IPS DF 4.7 (cell line): ENCODE measurements at regions not wholly inside any gene's neighbourhood (a gene's known extent, or its start where the extent isn't known, plus 50 kb on each side); places are given as distances from the start of the nearest gene placed in this dataset.
"Not testable (repeated sequence)": the region's sequence is repeated elsewhere in the genome, so short reads cannot be mapped to it uniquely, and the experiment has no call there.

Source experiments
- DNase-seq: peaks from one replicate; pipeline ENCODE4 v3.0.0-alpha.2; 2013; ENCODE audit warnings: low spot score; ENCODE audit errors: extremely low read depth

GRCh38 chr4:114249561-114249960 is 270.1 kb upstream of the ARSJ start:
- DNase-seq: no peak

GRCh38 chr4:114249976-114250375 is 270.5 kb upstream of the ARSJ start:
- no peak for DNase-seq

- no peak for DNase-seq
Measured at GRCh38 chr4:114250439-114250891, 271.0 kb upstream of the ARSJ start.

- DNase-seq: no peak
Measured at GRCh38 chr4:114251020-114251419, 271.6 kb upstream of the ARSJ start.

- DNase-seq: no peak
Measured at GRCh38 chr4:114252499-114252898, 273.1 kb upstream of the ARSJ start.

GRCh38 chr4:114257501-114257900 is 278.1 kb upstream of the ARSJ start:
- no peak for DNase-seq

GRCh38 chr4:114262421-114262820 is 283.0 kb upstream of the ARSJ start:
- not testable (repeated sequence) for DNase-seq

GRCh38 chr4:114263233-114263632 is 283.8 kb upstream of the ARSJ start:
- no peak for DNase-seq

GRCh38 chr4:114264452-114264851 is 285.0 kb upstream of the ARSJ start:
- no peak for DNase-seq

GRCh38 chr4:114264877-114265291 is 285.4 kb upstream of the ARSJ start:
- no peak for DNase-seq

- DNase-seq: no peak
Measured at GRCh38 chr4:114265342-114265741, 285.9 kb upstream of the ARSJ start.

GRCh38 chr4:114267976-114268375 is 288.5 kb upstream of the ARSJ start:
- DNase-seq: no peak

GRCh38 chr4:114271031-114271430 is 291.6 kb upstream of the ARSJ start:
- no peak for DNase-seq

GRCh38 chr4:114272226-114272625 is 292.8 kb upstream of the ARSJ start:
- DNase-seq: no peak

- no peak for DNase-seq
Measured at GRCh38 chr4:114273238-114273637, 293.8 kb upstream of the ARSJ start.

- DNase-seq: no peak
Measured at GRCh38 chr4:114277690-114278089, 298.2 kb upstream of the ARSJ start.

GRCh38 chr4:114279066-114279465 is 299.6 kb upstream of the ARSJ start:
- no peak for DNase-seq

- no peak for DNase-seq
Measured at GRCh38 chr4:114279711-114280110, 300.3 kb upstream of the ARSJ start.

- no peak for DNase-seq
Measured at GRCh38 chr4:114280645-114281044, 301.2 kb upstream of the ARSJ start.

GRCh38 chr4:114281164-114281960 is 301.9 kb upstream of the ARSJ start:
- no peak for DNase-seq

- no peak for DNase-seq
Measured at GRCh38 chr4:114282937-114283336, 303.5 kb upstream of the ARSJ start.

- DNase-seq: no peak
Measured at GRCh38 chr4:114284629-114285028, 305.2 kb upstream of the ARSJ start.

- no peak for DNase-seq
Measured at GRCh38 chr4:114286262-114286810, 306.9 kb upstream of the ARSJ start.
